DND-41 (cell line): ENCODE measurements at regions not wholly inside any gene's neighbourhood (a gene's known extent, or its start where the extent isn't known, plus 50 kb on each side); places are given as distances from the start of the nearest gene placed in this dataset.

Experiments
- ATAC-seq: fragments of 200-7000 bp; cut with Tn5 transposase; 3 replicates; pipeline ENCODE4 v1.9.1; 2021; ENCODE audit warnings: low read depth; ENCODE audit not compliant: insufficient read depth
- DNase-seq: peaks from one replicate; pipeline ENCODE4 v3.0.0-alpha.2; 2020
- H2AFZ ChIP-seq: 2 replicates; pipeline ENCODE4 v1.6.0; 2012; ENCODE audit warnings: low read depth, low read length
- H3K27ac ChIP-seq: 2 replicates; pipeline ENCODE4 v1.5.1; 2012; ENCODE audit warnings: low read length, inconsistent platforms
- H3K27me3 ChIP-seq: fragments of 200-600 bp; sonication (generic); 2 replicates; pipeline ENCODE4 v1.6.0; 2012; ENCODE audit warnings: low read length, mild to moderate bottlenecking, inconsistent platforms; ENCODE audit not compliant: insufficient read depth, poor library complexity
- H3K36me3 ChIP-seq: 2 replicates; pipeline ENCODE4 v1.5.1; 2012; ENCODE audit warnings: low read length, inconsistent platforms; ENCODE audit not compliant: insufficient read depth
- H3K4me1 ChIP-seq: 2 replicates; pipeline ENCODE4 v1.5.1; 2012; ENCODE audit warnings: mild to moderate bottlenecking, low read length; ENCODE audit not compliant: insufficient read depth
- H3K4me2 ChIP-seq: 2 replicates; pipeline ENCODE4 v1.6.0; 2012; ENCODE audit warnings: mild to moderate bottlenecking, moderate library complexity, low read length, inconsistent platforms; ENCODE audit not compliant: insufficient read depth
- H3K4me3 ChIP-seq, 2 experiments: fragments of 200-600 bp in 1 of 2; shearing (Covaris generic) in 1 of 2; 2 replicates each; pipeline ENCODE4 v1.5.1; 2012 to 2016; ENCODE audit warnings: inconsistent platforms in 2 of 2, low read length in 2 of 2, mild to moderate bottlenecking in 2 of 2, low read depth in 1 of 2, moderate library complexity in 1 of 2
- H3K79me2 ChIP-seq: 2 replicates; pipeline ENCODE4 v1.6.0; 2012; ENCODE audit warnings: low read length, inconsistent platforms; ENCODE audit not compliant: insufficient read depth
- H3K9ac ChIP-seq: 2 replicates; pipeline ENCODE4 v1.6.0; 2012; ENCODE audit warnings: low read depth, mild to moderate bottlenecking, inconsistent platforms, low read length, moderate library complexity
- H3K9me3 ChIP-seq: 2 replicates; pipeline ENCODE4 v1.5.1; 2012; ENCODE audit warnings: low read length, moderate library complexity, mild to moderate bottlenecking, inconsistent platforms; ENCODE audit not compliant: insufficient read depth, severe bottlenecking
- H4K20me1 ChIP-seq: 2 replicates; pipeline ENCODE4 v1.6.0; 2012; ENCODE audit warnings: low read length; ENCODE audit not compliant: insufficient read depth
- EZH2 ChIP-seq: IDR thresholded peaks from 3 replicates; pipeline ENCODE4 v1.6.1; 2012; ENCODE audit warnings: borderline replicate concordance, low read depth, mild to moderate bottlenecking, moderate library complexity, low read length, inconsistent platforms; ENCODE audit not compliant: severe bottlenecking
- TF ChIP-seq, protein P1 (sequence below): IDR thresholded peaks from 2 replicates; pipeline ENCODE4 v1.5.1; 2012; ENCODE audit warnings: borderline replicate concordance, low read length, moderate library complexity, mild to moderate bottlenecking; ENCODE audit not compliant: poor library complexity, severe bottlenecking; ENCODE audit errors: extremely low read depth

DNA sequence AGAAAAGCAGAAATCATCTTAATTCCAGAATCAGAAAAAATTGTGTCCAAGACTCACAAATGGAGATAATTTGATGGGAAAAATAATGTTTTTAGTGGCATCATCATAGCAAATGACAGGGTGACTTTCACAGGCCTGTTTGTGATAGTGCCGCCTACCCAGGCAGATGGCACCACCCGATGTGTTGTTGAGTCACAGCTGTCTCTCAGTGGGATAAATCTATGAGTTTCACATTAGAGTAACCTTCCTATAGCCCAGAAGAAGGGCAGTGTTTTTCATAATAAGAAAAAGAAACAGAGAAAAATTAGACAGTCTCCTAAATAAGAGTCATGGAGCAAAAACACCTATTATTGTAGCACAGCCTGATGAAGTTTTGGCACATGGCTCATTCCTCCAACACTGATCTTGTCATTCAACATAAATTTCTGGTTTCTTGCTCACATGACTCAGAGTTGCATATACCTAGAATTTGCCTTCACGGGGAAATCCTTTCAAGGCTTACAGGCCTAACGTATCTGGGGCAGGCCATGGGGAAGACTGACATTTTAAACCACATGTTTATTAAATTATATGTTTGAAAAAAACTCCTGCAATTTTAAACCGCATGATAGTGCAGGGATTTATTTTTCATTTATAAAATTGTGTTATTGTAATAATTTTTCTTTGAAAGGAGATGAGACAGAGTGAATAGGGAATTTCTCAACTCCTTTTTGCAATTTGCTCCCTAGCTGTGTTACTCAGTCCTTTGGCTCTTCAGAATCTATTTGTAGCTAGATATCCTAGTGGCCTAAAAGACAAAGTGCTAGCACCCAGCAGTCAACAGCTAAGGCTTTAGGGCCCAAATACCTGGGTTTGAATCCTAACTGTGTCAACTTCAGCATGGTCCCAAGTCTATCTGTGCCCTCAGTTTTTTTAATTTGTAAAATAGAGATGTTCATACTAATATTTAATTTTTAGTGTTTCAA, 393.7 kb downstream of the NDFIP2 start:
- H3K4me3 ChIP-seq = no peak overlapping the region
- no peaks in the 10 kb centered on the region for H3K27me3 ChIP-seq
- no peak for TF ChIP-seq EZH2
- TF ChIP-seq, protein P1, sequence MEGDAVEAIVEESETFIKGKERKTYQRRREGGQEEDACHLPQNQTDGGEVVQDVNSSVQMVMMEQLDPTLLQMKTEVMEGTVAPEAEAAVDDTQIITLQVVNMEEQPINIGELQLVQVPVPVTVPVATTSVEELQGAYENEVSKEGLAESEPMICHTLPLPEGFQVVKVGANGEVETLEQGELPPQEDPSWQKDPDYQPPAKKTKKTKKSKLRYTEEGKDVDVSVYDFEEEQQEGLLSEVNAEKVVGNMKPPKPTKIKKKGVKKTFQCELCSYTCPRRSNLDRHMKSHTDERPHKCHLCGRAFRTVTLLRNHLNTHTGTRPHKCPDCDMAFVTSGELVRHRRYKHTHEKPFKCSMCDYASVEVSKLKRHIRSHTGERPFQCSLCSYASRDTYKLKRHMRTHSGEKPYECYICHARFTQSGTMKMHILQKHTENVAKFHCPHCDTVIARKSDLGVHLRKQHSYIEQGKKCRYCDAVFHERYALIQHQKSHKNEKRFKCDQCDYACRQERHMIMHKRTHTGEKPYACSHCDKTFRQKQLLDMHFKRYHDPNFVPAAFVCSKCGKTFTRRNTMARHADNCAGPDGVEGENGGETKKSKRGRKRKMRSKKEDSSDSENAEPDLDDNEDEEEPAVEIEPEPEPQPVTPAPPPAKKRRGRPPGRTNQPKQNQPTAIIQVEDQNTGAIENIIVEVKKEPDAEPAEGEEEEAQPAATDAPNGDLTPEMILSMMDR = no peak
- ATAC-seq (no peak), DNase-seq (no peak)
- H2AFZ ChIP-seq = no peak overlapping the region
- no peak overlapping the region for H3K4me2 ChIP-seq
- no peaks in the 10 kb centered on the region for H3K79me2 ChIP-seq
- H3K4me1 ChIP-seq = no peaks in the 10 kb centered on the region
- H4K20me1 ChIP-seq = no peaks in the 10 kb centered on the region
- H3K9ac ChIP-seq = no peak overlapping the region
- H3K9me3 ChIP-seq = no peaks in the 10 kb centered on the region
- no peak overlapping the region for H3K27ac ChIP-seq
- no peaks in the 10 kb centered on the region for H3K36me3 ChIP-seq

DNA sequence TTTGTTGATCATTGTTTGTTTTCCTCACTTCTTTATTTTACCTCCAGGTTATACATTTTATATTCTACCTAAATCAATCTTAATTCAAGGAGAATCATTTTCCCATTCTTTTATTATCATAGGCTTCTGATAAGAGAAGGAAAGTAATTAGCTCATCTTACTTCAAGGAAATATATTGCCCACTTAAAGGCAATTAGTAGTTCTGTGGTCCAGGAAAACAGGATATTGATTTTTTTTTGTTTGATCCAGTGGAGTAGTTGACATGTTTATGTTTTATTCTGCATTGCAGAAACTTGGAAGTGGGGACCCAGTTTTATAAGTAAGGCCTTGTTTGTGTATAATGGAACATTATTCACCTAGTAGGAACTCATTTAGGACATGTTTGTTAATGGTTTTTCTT, 390.6 kb downstream of the NDFIP2 start:
- no peaks in the 10 kb centered on the region for H4K20me1 ChIP-seq
- H2AFZ ChIP-seq = no peak overlapping the region
- no peaks in the 10 kb centered on the region for H3K36me3 ChIP-seq
- no peak overlapping the region for H3K27ac ChIP-seq
- H3K9ac ChIP-seq = no peak overlapping the region
- H3K4me3 ChIP-seq = no peak overlapping the region
- no peaks in the 10 kb centered on the region for H3K79me2 ChIP-seq
- TF ChIP-seq EZH2 = no peak
- TF ChIP-seq, protein P1 = no peak
- no peaks in the 10 kb centered on the region for H3K27me3 ChIP-seq
- H3K4me1 ChIP-seq = no peaks in the 10 kb centered on the region
- H3K4me2 ChIP-seq = no peak overlapping the region
- DNase-seq = no peak
- H3K9me3 ChIP-seq = no peaks in the 10 kb centered on the region
- no peak for ATAC-seq

DNA sequence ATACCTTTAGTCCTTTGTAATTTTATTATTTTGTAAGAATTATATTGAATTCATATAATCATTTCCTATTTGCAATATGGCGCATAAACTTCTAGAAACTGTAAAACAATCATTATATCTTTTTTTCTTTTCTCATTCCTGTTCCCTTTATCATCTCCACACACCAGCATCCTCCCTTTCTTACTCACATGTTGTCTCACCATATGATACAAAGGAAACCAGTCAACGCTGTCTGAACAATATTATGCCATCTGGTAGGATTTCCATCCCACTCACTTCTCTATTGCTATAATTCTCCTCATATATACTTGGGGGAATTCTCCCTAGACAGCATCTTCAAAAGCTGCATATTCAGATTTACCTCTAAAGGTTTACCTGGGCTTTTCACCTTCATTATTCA, 389.8 kb downstream of the NDFIP2 start:
- Histone ChIP-seq H3K4me1 (no peaks in the 10 kb centered on the region), H3K27me3 (no peaks in the 10 kb centered on the region), H3K9ac (no peak overlapping the region), H2AFZ (no peak overlapping the region), H4K20me1 (no peaks in the 10 kb centered on the region), H3K4me3 (no peak overlapping the region), H3K36me3 (no peaks in the 10 kb centered on the region), H3K79me2 (no peaks in the 10 kb centered on the region), H3K27ac (no peak overlapping the region), H3K9me3 (no peaks in the 10 kb centered on the region), H3K4me2 (no peak overlapping the region)
- TF ChIP-seq EZH2 = no peak
- TF ChIP-seq, protein P1 = no peak
- DNase-seq = no peak
- ATAC-seq = no peak
